HFFc6 (cell line): ENCODE measurements at regions not wholly inside any gene's neighbourhood (a gene's known extent, or its start where the extent isn't known, plus 50 kb on each side); places are given as distances from the start of the nearest gene placed in this dataset.

Experiments
- DNase-seq: peaks from one replicate; pipeline ENCODE4 v3.0.0-alpha.2; 2018
- H3K27ac Mint-ChIP-seq: 2 replicates; pipeline ENCODE4 v1.8.0; 2020; ENCODE audit warnings: mild to moderate bottlenecking, mixed read lengths
- H3K27me3 Mint-ChIP-seq: 2 replicates; pipeline ENCODE4 v1.8.0; 2021; ENCODE audit warnings: mild to moderate bottlenecking, moderate library complexity, mixed read lengths; ENCODE audit not compliant: insufficient read depth
- H3K36me3 Mint-ChIP-seq: 2 replicates; pipeline ENCODE4 v1.8.0; 2021; ENCODE audit warnings: low read depth, mixed read lengths
- H3K4me1 Mint-ChIP-seq: 2 replicates; pipeline ENCODE4 v1.8.0; 2020; ENCODE audit warnings: low read depth, mixed read lengths
- H3K4me3 Mint-ChIP-seq: 2 replicates; pipeline ENCODE4 v1.8.0; 2020; ENCODE audit warnings: mild to moderate bottlenecking, moderate library complexity, mixed read lengths
- H3K9me3 Mint-ChIP-seq: 2 replicates; pipeline ENCODE4 v1.8.0; 2020; ENCODE audit warnings: mild to moderate bottlenecking, mixed read lengths
- CTCF ChIP-seq: fragments of 200-600 bp; sonication (generic); IDR thresholded peaks from 2 replicates; pipeline ENCODE4 v1.5.0; 2021; ENCODE audit warnings: antibody characterized with exemption, mild to moderate bottlenecking

DNA sequence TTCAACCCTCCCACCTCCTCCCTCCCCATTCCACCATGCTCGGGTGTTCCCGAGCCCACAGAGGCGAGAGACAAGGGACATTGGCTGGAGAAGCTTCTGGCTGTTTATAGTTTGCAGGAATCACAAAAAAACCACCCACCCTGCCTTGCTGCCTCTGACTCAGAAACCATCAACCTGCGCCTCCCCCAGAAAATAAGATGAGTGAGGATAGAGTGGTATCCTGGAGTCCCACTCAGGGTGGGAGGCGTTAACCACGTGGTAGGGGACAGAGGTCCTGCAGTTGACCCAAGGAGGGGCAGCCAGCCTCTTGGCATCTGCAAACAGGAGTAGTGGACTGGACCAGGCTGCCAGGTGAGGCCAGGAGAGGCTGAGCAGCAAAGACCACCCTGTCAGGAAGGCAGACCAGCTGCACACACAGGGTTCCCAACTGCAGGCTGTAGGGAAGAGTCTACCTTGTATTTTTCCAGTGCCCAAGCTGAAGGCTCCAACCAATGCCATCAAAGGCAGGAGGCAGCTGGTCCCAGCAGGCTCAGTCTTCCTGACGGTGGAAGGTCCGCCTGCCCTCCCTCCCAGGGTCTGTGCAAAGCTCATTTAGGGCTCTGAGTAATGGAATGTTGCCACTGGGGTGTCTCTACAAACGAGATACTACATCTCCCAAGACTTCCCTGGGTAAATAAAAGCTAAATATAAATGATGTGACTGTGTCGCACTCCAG, 201.5 kb upstream of the TNRC6C start:
- H3K4me1 Mint-ChIP-seq: no peaks in the 10 kb centered on the region
- peaks cover 11% of the 10 kb centered on the region for H3K9me3 Mint-ChIP-seq
- H3K4me3 Mint-ChIP-seq: no peak overlapping the region
- no peak for TF ChIP-seq CTCF
- DNase-seq: no peak
- H3K27ac Mint-ChIP-seq: no peak overlapping the region
- H3K27me3 Mint-ChIP-seq: peaks cover 15% of the 10 kb centered on the region
- 0 out of 2 replicates have a peak, but pooled peaks cover 6% of the 10 kb centered on the region for H3K36me3 Mint-ChIP-seq

- no peak for DNase-seq
Observed at GRCh38 chr17:77757561-77757898, 201.0 kb upstream of the TNRC6C start.

DNA sequence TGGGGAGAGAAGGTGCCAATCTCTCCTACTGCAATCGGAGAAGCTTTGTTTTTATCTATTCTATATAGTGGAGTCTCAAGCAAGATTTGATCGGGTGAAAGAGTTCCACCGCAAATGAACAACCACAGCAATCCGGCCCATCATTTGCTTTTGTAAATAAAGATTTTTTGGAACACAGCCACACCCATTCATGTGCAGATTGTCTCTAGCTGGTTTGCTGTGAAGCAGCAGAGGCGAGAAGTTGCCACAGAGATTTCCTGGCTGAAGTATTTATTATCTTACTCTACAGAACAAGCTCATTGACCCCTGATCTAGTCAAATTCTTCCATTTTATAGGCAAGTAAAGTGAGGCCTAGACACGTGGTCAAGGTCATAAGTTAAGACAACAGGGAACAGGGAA, 195.5 kb upstream of the TNRC6C start:
- DNase-seq: no peak
- no peaks in the 10 kb centered on the region for H3K4me1 Mint-ChIP-seq

More at GRCh38 chr17:77757561-77757898, 201.0 kb upstream of the TNRC6C start:
- peaks cover 11% of the 10 kb centered on the region for H3K9me3 Mint-ChIP-seq
- H3K27me3 Mint-ChIP-seq: peaks cover 10% of the 10 kb centered on the region; the same call in 1 of the 2 replicates
- H3K27ac Mint-ChIP-seq: no peak overlapping the region
- no peak for TF ChIP-seq CTCF
- H3K36me3 Mint-ChIP-seq: 0 out of 2 replicates have a peak, but pooled peaks cover 6% of the 10 kb centered on the region
- no peak overlapping the region for H3K4me3 Mint-ChIP-seq
- no peaks in the 10 kb centered on the region for H3K4me1 Mint-ChIP-seq

DNA sequence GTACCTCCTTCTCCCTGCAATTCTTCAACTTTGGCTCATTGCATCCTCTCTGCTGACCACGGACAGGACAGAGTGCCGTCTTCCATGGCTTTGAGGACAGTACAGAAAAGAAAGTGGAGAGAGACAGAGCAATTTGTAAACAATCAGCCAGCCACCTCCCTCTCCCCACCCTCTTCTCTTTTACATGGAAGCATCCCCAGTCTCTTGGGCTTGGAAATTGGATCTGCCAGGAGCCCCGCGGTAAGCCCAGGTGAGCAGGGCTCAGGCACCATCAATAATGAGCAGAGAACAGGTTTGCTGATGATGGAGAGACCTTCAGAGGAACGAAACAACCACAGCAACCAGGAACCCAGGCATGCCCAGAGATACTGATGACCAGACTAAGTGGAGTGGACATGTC, 194.9 kb upstream of the TNRC6C start:
- Mint-ChIP-seq H3K4me1 (no peaks in the 10 kb centered on the region), H3K36me3 (no peaks in the 10 kb centered on the region), H3K27ac (no peak overlapping the region), H3K4me3 (no peak overlapping the region), H3K9me3 (peaks cover 1% of the 10 kb centered on the region; the same call in 1 of the 2 replicates), H3K27me3 (peaks cover 29% of the 10 kb centered on the region)
- TF ChIP-seq CTCF: no peak
- no peak for DNase-seq

More for the DNA sequence above, 195.5 kb upstream of the TNRC6C start:
- peaks cover 24% of the 10 kb centered on the region for H3K27me3 Mint-ChIP-seq
- no peak overlapping the region for H3K27ac Mint-ChIP-seq
- H3K4me3 Mint-ChIP-seq: no peak overlapping the region
- H3K36me3 Mint-ChIP-seq: no peaks in the 10 kb centered on the region
- TF ChIP-seq CTCF: no peak
- H3K9me3 Mint-ChIP-seq: peaks cover 4% of the 10 kb centered on the region; the same call in 1 of the 2 replicates

DNA sequence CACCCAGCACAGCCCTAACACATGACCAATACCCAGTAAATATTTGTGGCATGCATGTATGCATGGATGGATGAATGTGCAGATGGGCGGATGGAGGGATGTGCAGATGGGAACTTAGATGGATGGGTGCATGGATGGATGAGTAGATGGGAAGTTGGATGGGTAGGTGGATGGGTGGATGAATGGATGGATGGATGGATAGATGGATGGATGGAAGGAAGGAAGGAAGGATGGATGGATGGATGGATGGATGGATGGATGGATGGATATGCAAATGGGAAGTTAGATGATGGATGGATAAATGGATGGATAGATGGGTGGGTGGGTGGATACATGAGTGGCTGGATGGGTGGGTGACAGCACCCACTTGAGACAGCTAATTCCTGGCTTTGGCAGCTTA, 193.2 kb upstream of the TNRC6C start:
- H3K9me3 Mint-ChIP-seq: no peaks in the 10 kb centered on the region
- H3K36me3 Mint-ChIP-seq: no peaks in the 10 kb centered on the region
- H3K4me1 Mint-ChIP-seq: no peaks in the 10 kb centered on the region
- DNase-seq: no peak
- H3K27ac Mint-ChIP-seq: no peak overlapping the region
- peaks cover 36% of the 10 kb centered on the region for H3K27me3 Mint-ChIP-seq
- H3K4me3 Mint-ChIP-seq: no peak overlapping the region
- TF ChIP-seq CTCF: no peak
